Upper lobe of left lung (tissue), 6 donors: ENCODE measurements at regions not wholly inside any gene's neighbourhood (a gene's known extent, or its start where the extent isn't known, plus 50 kb on each side); places are given as distances from the start of the nearest gene placed in this dataset.

ENCODE experiments used
- ATAC-seq, 2 donors: fragments of 200-7000 bp; cut with Tn5 transposase; one replicate each; pipeline ENCODE4 v1.9.1; 2022; ENCODE audit warnings: mild to moderate bottlenecking in 2 of 2, moderate library complexity in 2 of 2; ENCODE audit not compliant: low FRiP score in 2 of 2
- DNase-seq, 2 donors: peaks; one replicate each; pipeline ENCODE4 v3.0.0-alpha.2; 2019 to 2020
- H3K27ac ChIP-seq, 4 donors: fragments of 200-600 bp; sonication (generic); one replicate each; pipeline ENCODE4 v1.5.1; 2016 to 2019
- H3K27me3 ChIP-seq, 4 donors: fragments of 200-600 bp; sonication (generic); one replicate each; pipeline ENCODE4 v1.5.1; 2017 to 2019
- H3K36me3 ChIP-seq, 4 donors: fragments of 200-600 bp; sonication (generic); one replicate each; pipeline ENCODE4 v1.5.1; 2016 to 2019
- H3K4me1 ChIP-seq, 4 donors: fragments of 200-600 bp; sonication (generic); one replicate each; pipeline ENCODE4 v1.5.1; 2018 to 2019
- H3K4me3 ChIP-seq, 4 donors: fragments of 200-600 bp; sonication (generic); one replicate each; pipeline ENCODE4 v1.5.1; 2017 to 2019; ENCODE audit warnings: mild to moderate bottlenecking in 2 of 4, moderate library complexity in 1 of 4
- H3K9me3 ChIP-seq, 4 donors: fragments of 200-600 bp; sonication (generic); one replicate each; pipeline ENCODE4 v1.5.1; 2018 to 2019
- CTCF ChIP-seq, 6 experiments: fragments of 450-650 bp in 4 of 6; fragments of 200-600 bp in 2 of 6; sonication (generic) in 2 of 6; IDR thresholded peaks; one replicate each; pipeline ENCODE4 v1.5.1; 2016 to 2019; ENCODE audit warnings: antibody characterized with exemption in 6 of 6
- EP300 ChIP-seq, 4 donors: sonication (generic); formaldehyde crosslinking; IDR thresholded peaks; one replicate each; pipeline ENCODE4 v1.5.1; 2017; ENCODE audit warnings: antibody characterized with exemption in 4 of 4, control low read depth in 2 of 4
- POLR2A ChIP-seq, 4 donors: fragments of 450-650 bp; IDR thresholded peaks; one replicate each; pipeline ENCODE4 v1.5.1; 2016 to 2017; ENCODE audit warnings: antibody characterized with exemption in 4 of 4, mild to moderate bottlenecking in 2 of 4
- POLR2AphosphoS5 ChIP-seq, 2 donors: sonication (generic); formaldehyde crosslinking; IDR thresholded peaks; one replicate each; pipeline ENCODE4 v1.5.1; 2017; ENCODE audit warnings: antibody characterized with exemption in 2 of 2
- WGBS, 2 donors: methylation state at CpG; one replicate each; pipeline ENCODE4 v1.1.5; 2017 to 2018; 5-methylcytosine and 5-hydroxymethylcytosine counted together
- donor health status: DM: no; HTN: no; CAD: no; lungs with moderate emphysema.
- donor health status: DM: no; HTN: yes; CAD: no; lungs with severe emphysema.

- H3K4me3 ChIP-seq: no peak overlapping the region
- no peak for DNase-seq
- WGBS, 2 donors: 54 to 60% methylated on average over 1 of the region's 1 CpG
- no peak for TF ChIP-seq POLR2A (IDR thresholded peaks at IDR 0.05)
- TF ChIP-seq POLR2AphosphoS5 (IDR thresholded peaks at IDR 0.05): no peak
- no peak for TF ChIP-seq CTCF (IDR thresholded peaks at IDR 0.05)
- TF ChIP-seq EP300 (IDR thresholded peaks at IDR 0.05): no peak
- no peak overlapping the region for H3K27ac ChIP-seq
- no peaks in the 10 kb centered on the region for H3K36me3 ChIP-seq
- H3K9me3 ChIP-seq: no peaks in the 10 kb centered on the region
- ATAC-seq: no peak
- no peaks in the 10 kb centered on the region for H3K4me1 ChIP-seq
- H3K27me3 ChIP-seq: no peaks in the 10 kb centered on the region
These were observed 61.2 kb downstream of the VIP start for GRCh38 chr6:152811785-152812184.

- no peaks in the 10 kb centered on the region for H3K27me3 ChIP-seq
- DNase-seq (no peak), ATAC-seq (no peak)
- H3K4me3 ChIP-seq: no peak overlapping the region
- 84 to 86% methylated on average over 5 of the region's 5 CpGs for WGBS, 2 donors
- H3K27ac ChIP-seq: no peak overlapping the region
- TF ChIP-seq EP300 (IDR thresholded peaks at IDR 0.05): no peak
- TF ChIP-seq POLR2A (IDR thresholded peaks at IDR 0.05): no peak
- no peak for TF ChIP-seq POLR2AphosphoS5 (IDR thresholded peaks at IDR 0.05)
- H3K9me3 ChIP-seq: no peaks in the 10 kb centered on the region
- H3K4me1 ChIP-seq: no peaks in the 10 kb centered on the region
- no peaks in the 10 kb centered on the region for H3K36me3 ChIP-seq
These were observed 64.8 kb downstream of the VIP start for GRCh38 chr6:152815230-152815872.

- TF ChIP-seq CTCF (IDR thresholded peaks at IDR 0.05): no peak
- TF ChIP-seq POLR2AphosphoS5 (IDR thresholded peaks at IDR 0.05): no peak
- TF ChIP-seq EP300 (IDR thresholded peaks at IDR 0.05): no peak
- no peak for TF ChIP-seq POLR2A (IDR thresholded peaks at IDR 0.05)
- DNase-seq: no peak
- Histone ChIP-seq H3K27ac (no peak overlapping the region), H3K4me3 (no peak overlapping the region), H3K9me3 (no peaks in the 10 kb centered on the region), H3K36me3 (no peaks in the 10 kb centered on the region), H3K4me1 (no peaks in the 10 kb centered on the region), H3K27me3 (no peaks in the 10 kb centered on the region)
- ATAC-seq: no peak
- 51 to 71% methylated on average over 3 of the region's 3 CpGs for WGBS, 2 donors
These were observed 65.5 kb downstream of the VIP start for GRCh38 chr6:152816055-152816454.

GRCh38 chr6:152821525-152821924 lies 70.9 kb downstream of the VIP start:
- Histone ChIP-seq H3K27me3 (no peaks in the 10 kb centered on the region), H3K9me3 (no peaks in the 10 kb centered on the region), H3K36me3 (no peaks in the 10 kb centered on the region), H3K4me1 (no peaks in the 10 kb centered on the region), H3K4me3 (no peak overlapping the region), H3K27ac (no peak overlapping the region)
- TF ChIP-seq CTCF (IDR thresholded peaks at IDR 0.05): no peak
- no peak for TF ChIP-seq EP300 (IDR thresholded peaks at IDR 0.05)
- no peak for TF ChIP-seq POLR2A (IDR thresholded peaks at IDR 0.05)
- no peak for TF ChIP-seq POLR2AphosphoS5 (IDR thresholded peaks at IDR 0.05)
- WGBS, 2 donors: 52 to 59% methylated on average over 4 of the region's 4 CpGs
- DNase-seq (no peak), ATAC-seq (no peak)

- Histone ChIP-seq H3K27ac (no peak overlapping the region), H3K9me3 (no peaks in the 10 kb centered on the region), H3K4me3 (no peak overlapping the region), H3K36me3 (no peaks in the 10 kb centered on the region), H3K4me1 (no peaks in the 10 kb centered on the region), H3K27me3 (no peaks in the 10 kb centered on the region)
- ATAC-seq (no peak), DNase-seq (no peak)
- WGBS, 2 donors: 78 to 82% methylated on average over 2 of the region's 2 CpGs
- no peak for TF ChIP-seq POLR2AphosphoS5 (IDR thresholded peaks at IDR 0.05)
- TF ChIP-seq EP300 (IDR thresholded peaks at IDR 0.05): no peak
- no peak for TF ChIP-seq POLR2A (IDR thresholded peaks at IDR 0.05)
- no peak for TF ChIP-seq CTCF (IDR thresholded peaks at IDR 0.05)
These were observed 74.1 kb downstream of the VIP start for GRCh38 chr6:152824666-152825065.
